ENCODE measurements at regions not wholly inside any gene's neighbourhood (a gene's known extent, or its start where the extent isn't known, plus 50 kb on each side); places are given as distances from the start of the nearest gene placed in this dataset.

- Histone ChIP-seq H3K27ac (ENCODE audit: low read depth, low read length) (no peak overlapping the region), H3K9me2 (ENCODE audit: insufficient read depth) (no peaks in the 10 kb centered on the region), H3K79me2 (ENCODE audit: insufficient read depth, low read length) (no peaks in the 10 kb centered on the region), H2AFZ (ENCODE audit: low read depth, low read length, poor library complexity, severe bottlenecking) (no peak overlapping the region), H3K9me3 (ENCODE audit: control insufficient read depth in 1 of 2, insufficient read depth in 1 of 2, low read depth in 1 of 2, low read length in 2 of 2) (no peaks in the 10 kb centered on the region), H3K27me3 (ENCODE audit: insufficient read depth, low read length) (0 out of 2 replicates have a peak, but pooled peaks cover 2% of the 10 kb centered on the region), H4K20me1 (ENCODE audit: insufficient read depth) (no peaks in the 10 kb centered on the region), H3K9ac (ENCODE audit: low read length) (no peak overlapping the region), H3K4me1 (ENCODE audit: control insufficient read depth in 1 of 2, insufficient read depth in 2 of 2, low read length in 2 of 2) (no peaks in the 10 kb centered on the region), H3K36me3 (ENCODE audit: control insufficient read depth in 1 of 2, insufficient read depth in 2 of 2, low read length in 2 of 2) (no peaks in the 10 kb centered on the region), H3K4me3 (replicated peaks in 1 of 2; ENCODE audit: low read depth in 1 of 2, low read length in 2 of 2) (no peak overlapping the region), H3K4me2 (ENCODE audit: low read length) (no peak overlapping the region)
- ChIA-PET CTCF (no interaction called here), POLR2A (no interaction called here), RAD21 (ENCODE audit: low non-redundant PET in 1 of 2, low total read pairs in 2 of 2, uncharacterized antibody in 2 of 2, unreplicated experiment in 2 of 2) (no interaction called here)
- TF ChIP-seq RAD21 (IDR thresholded peaks at IDR 0.05; ENCODE audit: low read depth) = no peak
- TF ChIP-seq EGR1 (IDR thresholded peaks at IDR 0.05; ENCODE audit: low read depth) = no peak
- no peak for TF ChIP-seq SIN3A (IDR thresholded peaks at IDR 0.05; ENCODE audit: low read depth)
- no TSS peak for BruUV-seq (replicated peaks)
- no peak for DNase-seq (ENCODE audit: low read depth, low spot score)
- intact Hi-C loops (cut with micrococcal nuclease) = no loop called here
- no peak for ATAC-seq
These were observed 372.9 kb upstream of the TENM3 start for GRCh38 chr4:181870326-181870725.

- no peaks in the 10 kb centered on the region for H3K36me3 ChIP-seq (ENCODE audit: control insufficient read depth in 1 of 2, insufficient read depth in 2 of 2, low read length in 2 of 2)
- no peak overlapping the region for H3K27ac ChIP-seq (ENCODE audit: low read depth, low read length)
- H4K20me1 ChIP-seq (ENCODE audit: insufficient read depth) = no peaks in the 10 kb centered on the region
- no peaks in the 10 kb centered on the region for H3K4me1 ChIP-seq (ENCODE audit: control insufficient read depth in 1 of 2, insufficient read depth in 2 of 2, low read length in 2 of 2)
- H3K79me2 ChIP-seq (ENCODE audit: insufficient read depth, low read length) = no peaks in the 10 kb centered on the region
- RAD21 ChIA-PET (ENCODE audit: low non-redundant PET in 1 of 2, low total read pairs in 2 of 2, uncharacterized antibody in 2 of 2, unreplicated experiment in 2 of 2) = no interaction called here
- no peaks in the 10 kb centered on the region for H3K9me2 ChIP-seq (ENCODE audit: insufficient read depth)
- POLR2A ChIA-PET = no interaction called here
- DNase-seq (ENCODE audit: low read depth, low spot score) = no peak
- no peaks in the 10 kb centered on the region for H3K9me3 ChIP-seq (ENCODE audit: control insufficient read depth in 1 of 2, insufficient read depth in 1 of 2, low read depth in 1 of 2, low read length in 2 of 2)
- no peak for ATAC-seq
- TF ChIP-seq RAD21 (IDR thresholded peaks at IDR 0.05; ENCODE audit: low read depth) (no peak), CTCF (IDR thresholded peaks at IDR 0.05 in 2 of 3, conservative IDR thresholded peaks at IDR 0.05 in 1 of 3; ENCODE audit: borderline replicate concordance in 1 of 3, insufficient read depth in 1 of 3, low read depth in 2 of 3, low read length in 2 of 3) (no peak), ZFX (IDR thresholded peaks at IDR 0.05) (no peak), ZNF274 (IDR thresholded peaks at IDR 0.05; ENCODE audit: low read depth, low read length) (no peak), EZH2phosphoT487 (IDR thresholded peaks at IDR 0.05; ENCODE audit: borderline replicate concordance) (no peak), EGR1 (IDR thresholded peaks at IDR 0.05; ENCODE audit: low read depth) (no peak), CBX3 (IDR thresholded peaks at IDR 0.05; ENCODE audit: low read depth) (no peak), JUND (IDR thresholded peaks at IDR 0.05) (no peak), EZH2 (IDR thresholded peaks at IDR 0.05) (no peak), MAX (IDR thresholded peaks at IDR 0.05) (no peak), CEBPB (IDR thresholded peaks at IDR 0.05; ENCODE audit: low read depth) (no peak), FOSL1 (IDR thresholded peaks at IDR 0.05; ENCODE audit: low read depth) (no peak)
- TF ChIP-seq, protein P1, sequence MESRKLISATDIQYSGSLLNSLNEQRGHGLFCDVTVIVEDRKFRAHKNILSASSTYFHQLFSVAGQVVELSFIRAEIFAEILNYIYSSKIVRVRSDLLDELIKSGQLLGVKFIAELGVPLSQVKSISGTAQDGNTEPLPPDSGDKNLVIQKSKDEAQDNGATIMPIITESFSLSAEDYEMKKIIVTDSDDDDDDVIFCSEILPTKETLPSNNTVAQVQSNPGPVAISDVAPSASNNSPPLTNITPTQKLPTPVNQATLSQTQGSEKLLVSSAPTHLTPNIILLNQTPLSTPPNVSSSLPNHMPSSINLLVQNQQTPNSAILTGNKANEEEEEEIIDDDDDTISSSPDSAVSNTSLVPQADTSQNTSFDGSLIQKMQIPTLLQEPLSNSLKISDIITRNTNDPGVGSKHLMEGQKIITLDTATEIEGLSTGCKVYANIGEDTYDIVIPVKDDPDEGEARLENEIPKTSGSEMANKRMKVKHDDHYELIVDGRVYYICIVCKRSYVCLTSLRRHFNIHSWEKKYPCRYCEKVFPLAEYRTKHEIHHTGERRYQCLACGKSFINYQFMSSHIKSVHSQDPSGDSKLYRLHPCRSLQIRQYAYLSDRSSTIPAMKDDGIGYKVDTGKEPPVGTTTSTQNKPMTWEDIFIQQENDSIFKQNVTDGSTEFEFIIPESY (IDR thresholded peaks at IDR 0.05; ENCODE audit: extremely low read depth, insufficient replicate concordance, low read length) = no peak
- intact Hi-C loops (cut with micrococcal nuclease) = no loop called here
- no peak overlapping the region for H2AFZ ChIP-seq (ENCODE audit: low read depth, low read length, poor library complexity, severe bottlenecking)
- H3K4me3 ChIP-seq (replicated peaks in 1 of 2; ENCODE audit: low read depth in 1 of 2, low read length in 2 of 2) = no peak overlapping the region
- H3K9ac ChIP-seq (ENCODE audit: low read length) = no peak overlapping the region
- BruUV-seq (replicated peaks) = no TSS peak
- H3K27me3 ChIP-seq (ENCODE audit: insufficient read depth, low read length) = 0 out of 2 replicates have a peak, but pooled peaks cover 2% of the 10 kb centered on the region
- H3K4me2 ChIP-seq (ENCODE audit: low read length) = no peak overlapping the region
- CTCF ChIA-PET = no interaction called here
These were observed 368.6 kb upstream of the TENM3 start for GRCh38 chr4:181874602-181875001.

Data from HCT116 (cell line).